Stimulated activated CD8-positive, alpha-beta memory T cell treated with anti-CD3 and anti-CD28 coated beads, Interleukin-7, amount 100 ng/mL, for 1 hour (primary cell): ENCODE measurements at regions not wholly inside any gene's neighbourhood (a gene's known extent, or its start where the extent isn't known, plus 50 kb on each side); places are given as distances from the start of the nearest gene placed in this dataset.
"Not testable (repeated sequence)": the region's sequence is repeated elsewhere in the genome, so short reads cannot be mapped to it uniquely, and the experiment has no call there.

ENCODE experiments used
- DNase-seq, 2 donors: peaks; one replicate each; pipeline ENCODE4 v3.0.0-alpha.2; 2020; ENCODE audit warnings: low read depth in 2 of 2

- DNase-seq, result no peak
These were observed 252.6 kb upstream of the ANKRD30A start for GRCh38 chr10:36872702-36873393.

GRCh38 chr10:36840788-36841187 lies 284.6 kb upstream of the ANKRD30A start:
- no peak for DNase-seq

- DNase-seq, result no peak
These were observed 288.0 kb upstream of the ANKRD30A start for GRCh38 chr10:36837416-36837815.

- no peak for DNase-seq
These were observed 305.6 kb upstream of the ANKRD30A start for GRCh38 chr10:36819781-36820180.

- DNase-seq, result no peak
These were observed 307.5 kb upstream of the ANKRD30A start for GRCh38 chr10:36817898-36818297.

- DNase-seq, result no peak
These were observed 316.6 kb upstream of the ANKRD30A start for GRCh38 chr10:36808625-36809362.

GRCh38 chr10:36803229-36803628 lies 322.2 kb upstream of the ANKRD30A start:
- DNase-seq, result no peak

GRCh38 chr10:36802490-36803153 lies 322.8 kb upstream of the ANKRD30A start:
- no peak for DNase-seq

GRCh38 chr10:36801660-36802059 lies 323.7 kb upstream of the ANKRD30A start:
- no peak for DNase-seq

- DNase-seq, result no peak
These were observed 330.4 kb upstream of the ANKRD30A start for GRCh38 chr10:36794981-36795380.

- DNase-seq, result no peak
These were observed 335.4 kb upstream of the ANKRD30A start for GRCh38 chr10:36789974-36790373.

GRCh38 chr10:36788152-36788551 lies 337.2 kb upstream of the ANKRD30A start:
- no peak for DNase-seq

GRCh38 chr10:36783400-36783799 lies 342.0 kb upstream of the ANKRD30A start:
- no peak for DNase-seq

GRCh38 chr10:36781570-36781969 lies 343.8 kb upstream of the ANKRD30A start:
- DNase-seq, result no peak

- no peak for DNase-seq
These were observed 345.2 kb upstream of the ANKRD30A start for GRCh38 chr10:36780158-36780557.

- DNase-seq, result no peak
These were observed 346.1 kb upstream of the ANKRD30A start for GRCh38 chr10:36779238-36779846.

GRCh38 chr10:36778651-36779050 lies 346.7 kb upstream of the ANKRD30A start:
- no peak for DNase-seq

- no peak for DNase-seq
These were observed 351.7 kb upstream of the ANKRD30A start for GRCh38 chr10:36773652-36774051.

GRCh38 chr10:36771725-36772124 lies 353.7 kb upstream of the ANKRD30A start:
- DNase-seq, result no peak

GRCh38 chr10:36769741-36770140 lies 355.7 kb upstream of the ANKRD30A start:
- DNase-seq, result not testable (repeated sequence)

GRCh38 chr10:36766940-36767339 lies 358.5 kb upstream of the ANKRD30A start:
- DNase-seq, result no peak

GRCh38 chr10:36766415-36766810 lies 359.0 kb upstream of the ANKRD30A start:
- no peak for DNase-seq
